ENCODE measurements at regions not wholly inside any gene's neighbourhood (a gene's known extent, or its start where the extent isn't known, plus 50 kb on each side); places are given as distances from the start of the nearest gene placed in this dataset.
"Not testable (repeated sequence)": the region's sequence is repeated elsewhere in the genome, so short reads cannot be mapped to it uniquely, and the experiment has no call there.

DNA sequence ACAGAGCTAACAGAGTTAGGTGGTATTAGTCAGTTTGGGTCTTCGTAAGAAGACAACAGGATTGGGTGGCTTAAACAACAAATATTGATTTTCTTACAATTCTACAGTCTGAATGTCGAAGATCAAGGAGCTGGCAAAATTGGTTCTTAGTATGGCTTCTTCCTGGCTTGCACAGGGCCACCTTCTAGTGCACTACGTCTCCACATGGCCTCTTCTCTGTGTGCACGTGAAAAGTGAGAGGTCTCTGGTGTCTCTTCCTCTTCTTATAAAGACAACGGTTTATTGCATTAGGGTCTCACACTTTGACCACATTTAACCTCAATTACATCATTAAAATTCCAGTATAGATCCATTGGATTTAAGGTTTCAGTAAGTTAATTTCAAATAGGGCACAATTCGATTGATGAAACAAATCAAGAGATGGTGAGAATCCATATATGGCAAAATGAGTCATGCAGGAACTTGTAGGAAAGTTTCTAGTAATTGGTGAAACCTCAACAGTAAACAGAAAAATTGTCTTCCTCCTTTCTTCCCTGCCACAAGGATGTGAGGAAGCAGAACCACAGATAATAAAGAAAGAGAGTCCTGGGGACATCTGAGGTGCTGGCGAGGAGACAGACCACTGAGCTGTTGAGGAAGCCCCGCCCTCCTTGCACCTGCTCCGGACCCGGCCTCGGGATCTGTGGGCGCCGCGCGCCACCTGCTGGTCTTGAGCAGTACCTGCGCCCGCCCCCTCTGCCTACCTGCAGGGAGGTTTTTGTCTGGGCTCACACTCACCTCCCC is 846.7 kb downstream of the TMEM121 start:
- in situ Hi-C loops (cut with MboI; ENCODE audit: low pct_unique_long_range_greater_than_20kb, low sequenced_read_pairs, unreplicated experiment): no loop called here
- peak; percentile 72 for DNase-seq (ENCODE audit: low spot score)
- TF ChIP-seq, protein P1, sequence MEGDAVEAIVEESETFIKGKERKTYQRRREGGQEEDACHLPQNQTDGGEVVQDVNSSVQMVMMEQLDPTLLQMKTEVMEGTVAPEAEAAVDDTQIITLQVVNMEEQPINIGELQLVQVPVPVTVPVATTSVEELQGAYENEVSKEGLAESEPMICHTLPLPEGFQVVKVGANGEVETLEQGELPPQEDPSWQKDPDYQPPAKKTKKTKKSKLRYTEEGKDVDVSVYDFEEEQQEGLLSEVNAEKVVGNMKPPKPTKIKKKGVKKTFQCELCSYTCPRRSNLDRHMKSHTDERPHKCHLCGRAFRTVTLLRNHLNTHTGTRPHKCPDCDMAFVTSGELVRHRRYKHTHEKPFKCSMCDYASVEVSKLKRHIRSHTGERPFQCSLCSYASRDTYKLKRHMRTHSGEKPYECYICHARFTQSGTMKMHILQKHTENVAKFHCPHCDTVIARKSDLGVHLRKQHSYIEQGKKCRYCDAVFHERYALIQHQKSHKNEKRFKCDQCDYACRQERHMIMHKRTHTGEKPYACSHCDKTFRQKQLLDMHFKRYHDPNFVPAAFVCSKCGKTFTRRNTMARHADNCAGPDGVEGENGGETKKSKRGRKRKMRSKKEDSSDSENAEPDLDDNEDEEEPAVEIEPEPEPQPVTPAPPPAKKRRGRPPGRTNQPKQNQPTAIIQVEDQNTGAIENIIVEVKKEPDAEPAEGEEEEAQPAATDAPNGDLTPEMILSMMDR (IDR thresholded peaks at IDR 0.05; ENCODE audit: extremely low read depth, insufficient read depth, missing control alignments): peak; percentile 97

DNA sequence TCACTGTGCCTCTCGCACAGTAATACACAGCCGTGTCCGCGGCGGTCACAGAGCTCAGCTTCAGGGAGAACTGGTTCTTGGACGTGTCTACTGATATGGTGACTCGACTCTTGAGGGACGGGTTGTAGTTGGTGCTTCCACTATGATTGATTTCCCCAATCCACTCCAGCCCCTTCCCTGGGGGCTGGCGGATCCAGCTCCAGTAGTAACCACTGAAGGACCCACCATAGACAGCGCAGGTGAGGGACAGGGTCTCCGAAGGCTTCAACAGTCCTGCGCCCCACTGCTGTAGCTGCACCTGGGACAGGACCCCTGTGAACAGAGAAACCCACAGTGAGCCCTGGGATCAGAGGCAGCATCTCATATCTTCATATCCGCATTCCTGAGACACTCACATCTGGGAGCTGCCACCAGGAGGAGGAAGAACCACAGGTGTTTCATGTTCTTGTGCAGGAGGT is 847.3 kb downstream of the TMEM121 start:
- in situ Hi-C loops (cut with MboI; ENCODE audit: low pct_unique_long_range_greater_than_20kb, low sequenced_read_pairs, unreplicated experiment); DNase-seq (ENCODE audit: low spot score): not testable (repeated sequence)

DNA sequence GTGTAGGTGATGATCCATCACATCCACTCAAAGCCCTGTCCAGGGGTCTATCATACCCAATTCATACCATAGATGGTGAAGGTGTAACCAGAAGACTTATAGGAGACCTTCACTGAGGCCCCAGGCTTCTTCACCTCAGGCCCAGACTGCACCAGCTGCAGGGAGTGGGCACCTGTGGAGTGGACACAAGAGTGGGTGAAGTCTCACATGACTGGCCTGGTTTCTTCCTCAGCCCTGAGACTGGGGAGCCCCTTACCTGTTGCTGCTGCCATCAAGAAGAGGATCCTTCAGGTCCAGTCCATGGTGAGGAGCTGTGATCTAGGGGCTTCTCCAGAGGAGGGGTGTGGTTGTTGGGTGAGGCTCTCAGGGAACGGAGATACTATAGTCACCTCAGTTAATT is 851.0 kb downstream of the TMEM121 start:
- TF ChIP-seq, protein P1 (IDR thresholded peaks at IDR 0.05; ENCODE audit: extremely low read depth, insufficient read depth, missing control alignments): no peak
- in situ Hi-C loops (cut with MboI; ENCODE audit: low pct_unique_long_range_greater_than_20kb, low sequenced_read_pairs, unreplicated experiment): no loop called here
- DNase-seq (ENCODE audit: low spot score): no peak

DNA sequence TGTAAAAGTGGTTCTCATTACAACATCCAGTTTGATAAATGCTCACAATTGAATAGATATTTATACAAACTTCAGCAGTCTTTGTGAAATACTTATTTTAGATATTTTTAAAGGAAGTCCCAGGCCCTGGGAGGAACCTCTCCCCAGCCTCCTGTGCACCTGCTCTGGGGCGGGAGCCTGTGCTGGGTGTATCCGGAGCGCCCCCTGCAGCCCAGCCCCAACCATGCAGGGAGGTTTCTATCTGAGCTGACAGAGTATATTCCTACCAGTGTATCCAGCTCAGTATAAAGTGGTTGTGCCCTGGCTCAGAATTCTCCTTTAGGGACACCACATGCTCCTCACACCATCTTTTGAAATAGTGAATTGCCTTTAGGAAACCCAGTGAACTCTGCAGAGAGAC is 851.8 kb downstream of the TMEM121 start:
- in situ Hi-C loops (cut with MboI; ENCODE audit: low pct_unique_long_range_greater_than_20kb, low sequenced_read_pairs, unreplicated experiment): no loop called here
- TF ChIP-seq, protein P1 (IDR thresholded peaks at IDR 0.05; ENCODE audit: extremely low read depth, insufficient read depth, missing control alignments): peak; percentile 59

DNA sequence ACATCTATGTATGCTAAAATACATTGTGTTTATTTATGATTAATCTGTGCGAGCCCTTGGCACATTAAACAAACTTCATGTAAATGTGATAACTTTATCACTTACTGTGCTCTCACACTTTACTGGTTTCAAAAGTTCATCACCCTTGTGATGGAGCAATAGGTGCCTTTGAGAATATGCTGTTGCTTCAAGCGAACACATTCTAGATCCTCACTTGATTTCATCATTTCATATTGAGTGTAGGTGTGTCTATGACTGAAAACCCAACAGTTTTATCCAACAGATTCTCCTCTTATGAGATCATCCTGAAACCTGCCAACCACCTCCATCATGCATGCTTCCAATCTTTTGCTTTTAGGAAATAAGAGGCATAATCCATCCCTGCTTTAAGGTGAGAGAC is 854.4 kb downstream of the TMEM121 start:
- TF ChIP-seq, protein P1 (IDR thresholded peaks at IDR 0.05; ENCODE audit: extremely low read depth, insufficient read depth, missing control alignments): no peak
- DNase-seq (ENCODE audit: low spot score): no peak
- in situ Hi-C loops (cut with MboI; ENCODE audit: low pct_unique_long_range_greater_than_20kb, low sequenced_read_pairs, unreplicated experiment): no loop called here

More for the DNA sequence above, 851.8 kb downstream of the TMEM121 start:
- no peak for DNase-seq (ENCODE audit: low spot score)

DNA sequence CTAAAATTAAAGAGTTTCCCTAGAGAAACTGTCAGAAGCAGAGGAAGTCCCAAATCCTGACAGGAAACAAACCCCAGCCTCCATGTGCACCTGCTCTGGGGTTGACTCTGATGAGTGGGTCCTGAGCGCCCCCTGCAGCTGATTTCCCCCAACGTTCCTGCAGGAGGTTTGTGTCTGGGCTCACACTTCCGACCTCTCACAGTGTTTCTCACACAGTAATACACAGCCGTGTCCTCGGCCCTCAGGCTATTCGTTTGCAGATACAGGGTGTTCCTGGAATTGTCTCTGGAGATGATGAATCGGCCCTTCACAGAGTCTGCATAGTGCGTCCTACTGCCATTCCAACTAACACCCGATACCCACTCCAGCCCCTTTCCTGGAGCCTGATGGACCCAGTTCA is 862.8 kb downstream of the TMEM121 start:
- TF ChIP-seq, protein P1 (IDR thresholded peaks at IDR 0.05; ENCODE audit: extremely low read depth, insufficient read depth, missing control alignments): peak; percentile 16
- DNase-seq (ENCODE audit: low spot score); in situ Hi-C loops (cut with MboI; ENCODE audit: low pct_unique_long_range_greater_than_20kb, low sequenced_read_pairs, unreplicated experiment): not testable (repeated sequence)

DNA sequence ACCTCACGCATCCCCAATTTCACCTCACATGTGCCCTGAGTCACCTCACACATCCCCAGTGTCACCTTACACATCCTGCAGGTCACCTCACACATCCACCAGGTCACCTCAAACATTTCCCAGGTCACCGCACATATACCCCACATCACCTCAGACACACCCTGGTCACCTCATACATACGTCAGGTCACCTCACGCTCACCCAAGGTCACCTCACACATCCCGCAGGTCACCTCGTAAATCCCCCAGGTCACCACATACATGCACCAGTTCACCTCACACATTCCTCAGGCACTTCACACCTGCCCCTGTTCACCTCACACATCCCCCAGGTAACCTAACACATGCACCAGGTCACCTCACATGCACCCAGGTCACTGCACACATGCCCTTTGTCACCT is 864.0 kb downstream of the TMEM121 start:
- TF ChIP-seq, protein P1 (IDR thresholded peaks at IDR 0.05; ENCODE audit: extremely low read depth, insufficient read depth, missing control alignments): no peak
- DNase-seq (ENCODE audit: low spot score): no peak
- in situ Hi-C loops (cut with MboI; ENCODE audit: low pct_unique_long_range_greater_than_20kb, low sequenced_read_pairs, unreplicated experiment): no loop called here
